Neural cell (in vitro differentiated cells): ENCODE measurements at regions not wholly inside any gene's neighbourhood (a gene's known extent, or its start where the extent isn't known, plus 50 kb on each side); places are given as distances from the start of the nearest gene placed in this dataset.

Source experiments
- H2AFZ ChIP-seq: fragments of 200-600, 300-800 bp; sonication (generic), shearing (Covaris generic); 2 replicates; pipeline ENCODE4 v1.6.0; 2014; ENCODE audit warnings: low read depth, mild to moderate bottlenecking, antibody characterized with exemption, low read length, moderate library complexity
- H3F3A ChIP-seq: fragments of 200-600 bp; shearing (Covaris generic); 2 replicates; pipeline ENCODE4 v1.6.1; 2016; ENCODE audit warnings: mild to moderate bottlenecking, moderate library complexity, mixed read lengths, antibody characterized with exemption, low read length; ENCODE audit not compliant: insufficient read depth, poor library complexity, severe bottlenecking
- H3K27ac ChIP-seq: fragments of 200-600, 300-800 bp; sonication (generic), shearing (Covaris generic); 2 replicates; pipeline ENCODE4 v1.5.1; 2014; ENCODE audit warnings: mild to moderate bottlenecking, low read length, moderate library complexity
- H3K27me3 ChIP-seq: fragments of 300-800, 200-600 bp; sonication (generic), shearing (Covaris generic); 2 replicates; pipeline ENCODE4 v1.6.0; 2014; ENCODE audit warnings: mild to moderate bottlenecking, low read depth, low read length, moderate library complexity; ENCODE audit not compliant: insufficient read depth
- H3K36me3 ChIP-seq: fragments of 300-800, 200-600 bp; sonication (generic), shearing (Covaris generic); 2 replicates; pipeline ENCODE4 v1.5.1; 2014; ENCODE audit warnings: mild to moderate bottlenecking, antibody characterized with exemption, low read length, moderate library complexity; ENCODE audit not compliant: insufficient read depth
- H3K4me2 ChIP-seq: fragments of 300-800, 200-600 bp; sonication (generic), shearing (Covaris generic); 2 replicates; pipeline ENCODE4 v1.6.0; 2014; ENCODE audit warnings: mild to moderate bottlenecking, low read length
- H3K4me3 ChIP-seq: fragments of 300-800, 200-600 bp; sonication (generic), shearing (Covaris generic); 2 replicates; pipeline ENCODE4 v1.5.1; 2014; ENCODE audit warnings: mild to moderate bottlenecking, low read length, moderate library complexity
- H3K79me2 ChIP-seq: fragments of 200-600 bp; shearing (Covaris generic); replicated peaks from 2 replicates; pipeline ENCODE4 v1.6.0; 2014; ENCODE audit warnings: mild to moderate bottlenecking, low read length, moderate library complexity; ENCODE audit not compliant: insufficient read depth
- H3K9ac ChIP-seq: fragments of 300-800, 200-600 bp; sonication (generic), shearing (Covaris generic); 2 replicates; pipeline ENCODE4 v1.6.1; 2016; ENCODE audit warnings: mild to moderate bottlenecking, low read length, mixed read lengths
- H3K9me2 ChIP-seq: fragments of 200-600 bp; shearing (Covaris generic); 2 replicates; pipeline ENCODE4 v1.6.1; 2016; ENCODE audit warnings: mild to moderate bottlenecking, low read length, mixed read lengths; ENCODE audit not compliant: insufficient read depth
- H3K9me3 ChIP-seq: fragments of 200-600, 300-800 bp; sonication (generic), shearing (Covaris generic); 2 replicates; pipeline ENCODE4 v1.6.1; 2016; ENCODE audit warnings: mild to moderate bottlenecking, mixed run types, low read length, moderate library complexity, mixed read lengths
- H4K20me1 ChIP-seq: fragments of 200-600 bp; shearing (Covaris generic); 2 replicates; pipeline ENCODE4 v1.6.1; 2016; ENCODE audit warnings: mild to moderate bottlenecking, mixed run types; ENCODE audit not compliant: insufficient read depth
- EP300 ChIP-seq: fragments of 450-650 bp; conservative IDR thresholded peaks from 2 replicates; pipeline ENCODE4 v1.6.1; 2014; ENCODE audit warnings: antibody characterized with exemption, mild to moderate bottlenecking, moderate library complexity; ENCODE audit not compliant: poor library complexity, severe bottlenecking
- EZH2 ChIP-seq: fragments of 200-600, 300-800 bp; shearing (Covaris generic), sonication (generic); IDR thresholded peaks from 2 replicates; pipeline ENCODE4 v1.6.1; 2014; ENCODE audit warnings: antibody characterized with exemption, low read length, borderline replicate concordance, mild to moderate bottlenecking; ENCODE audit not compliant: insufficient read depth, poor library complexity, severe bottlenecking
- MXI1 ChIP-seq: fragments of 450-650 bp; conservative IDR thresholded peaks from 2 replicates; pipeline ENCODE4 v1.6.1; 2014; ENCODE audit warnings: antibody characterized with exemption, mild to moderate bottlenecking; ENCODE audit not compliant: poor library complexity, severe bottlenecking
- POLR2AphosphoS5 ChIP-seq: IDR thresholded peaks from 2 replicates; pipeline ENCODE4 v1.6.1; 2012
- RAD21 ChIP-seq: fragments of 450-650 bp; conservative IDR thresholded peaks from 2 replicates; pipeline ENCODE4 v1.6.1; 2014; ENCODE audit warnings: antibody characterized with exemption, mild to moderate bottlenecking, moderate library complexity
- SMC3 ChIP-seq: fragments of 450-650 bp; conservative IDR thresholded peaks from 2 replicates; pipeline ENCODE4 v1.6.1; 2014; ENCODE audit warnings: antibody characterized with exemption, mild to moderate bottlenecking, moderate library complexity; ENCODE audit not compliant: poor library complexity
- TAF1 ChIP-seq: IDR thresholded peaks from 2 replicates; pipeline ENCODE4 v1.6.1; 2012; ENCODE audit warnings: low read depth
- TF ChIP-seq, protein P1 (sequence below): IDR thresholded peaks from 2 replicates; pipeline ENCODE4 v1.6.1; 2012; ENCODE audit warnings: borderline replicate concordance
- TF ChIP-seq, protein P2 (sequence below): fragments of 450-650 bp; IDR thresholded peaks from 2 replicates; pipeline ENCODE4 v1.5.1; 2014; ENCODE audit warnings: antibody characterized with exemption, mild to moderate bottlenecking, moderate library complexity; ENCODE audit not compliant: poor library complexity, severe bottlenecking

DNA sequence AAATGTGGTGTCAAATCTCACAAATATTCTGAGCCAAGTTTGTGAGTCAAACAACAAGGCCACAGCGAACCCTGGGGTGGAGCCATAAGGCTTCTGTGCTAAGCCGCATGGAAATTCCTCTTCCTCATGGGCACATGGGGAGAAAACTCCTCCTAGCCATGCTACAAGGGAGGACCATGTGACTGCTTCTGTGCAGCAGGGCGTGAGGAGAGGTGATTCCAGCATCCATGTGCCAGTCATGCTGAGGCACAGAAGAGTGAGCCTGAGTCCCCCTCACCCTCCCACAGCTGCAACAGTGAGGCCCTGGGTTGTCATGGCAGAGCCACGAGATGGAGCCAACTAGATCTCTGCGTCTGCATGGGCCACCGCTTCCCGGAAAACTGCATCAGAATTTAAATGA is 488.8 kb upstream of the RAB6C start:
- Histone ChIP-seq H3K4me3 (no peak overlapping the region), H2AFZ (no peak overlapping the region)

DNA sequence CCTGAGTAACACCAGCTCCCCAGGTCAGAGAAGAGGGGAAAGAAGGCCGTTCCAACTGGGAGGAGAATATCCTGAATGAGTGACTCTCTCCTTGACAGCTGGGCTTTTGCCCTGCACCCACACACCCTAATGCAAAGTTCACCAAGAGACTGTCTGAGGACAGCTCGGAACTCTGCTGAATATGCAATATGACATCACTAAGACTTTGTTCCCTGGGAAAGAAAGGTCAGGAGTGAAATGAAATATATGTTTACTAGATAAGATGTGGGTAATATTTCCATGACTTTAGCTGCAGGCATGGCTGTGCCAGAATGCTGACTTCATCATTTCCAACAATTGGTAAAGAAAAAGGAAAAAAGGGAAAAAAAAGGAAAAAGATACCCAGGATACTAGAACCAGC is 488.2 kb upstream of the RAB6C start:
- no peak overlapping the region for H3K9ac ChIP-seq
- H3K27ac ChIP-seq = no peak overlapping the region
- H3K27me3 ChIP-seq = no peaks in the 10 kb centered on the region
- H3K36me3 ChIP-seq = no peaks in the 10 kb centered on the region
- no peak overlapping the region for H2AFZ ChIP-seq
- H3K4me2 ChIP-seq = no peak overlapping the region
- TF ChIP-seq, protein P1, sequence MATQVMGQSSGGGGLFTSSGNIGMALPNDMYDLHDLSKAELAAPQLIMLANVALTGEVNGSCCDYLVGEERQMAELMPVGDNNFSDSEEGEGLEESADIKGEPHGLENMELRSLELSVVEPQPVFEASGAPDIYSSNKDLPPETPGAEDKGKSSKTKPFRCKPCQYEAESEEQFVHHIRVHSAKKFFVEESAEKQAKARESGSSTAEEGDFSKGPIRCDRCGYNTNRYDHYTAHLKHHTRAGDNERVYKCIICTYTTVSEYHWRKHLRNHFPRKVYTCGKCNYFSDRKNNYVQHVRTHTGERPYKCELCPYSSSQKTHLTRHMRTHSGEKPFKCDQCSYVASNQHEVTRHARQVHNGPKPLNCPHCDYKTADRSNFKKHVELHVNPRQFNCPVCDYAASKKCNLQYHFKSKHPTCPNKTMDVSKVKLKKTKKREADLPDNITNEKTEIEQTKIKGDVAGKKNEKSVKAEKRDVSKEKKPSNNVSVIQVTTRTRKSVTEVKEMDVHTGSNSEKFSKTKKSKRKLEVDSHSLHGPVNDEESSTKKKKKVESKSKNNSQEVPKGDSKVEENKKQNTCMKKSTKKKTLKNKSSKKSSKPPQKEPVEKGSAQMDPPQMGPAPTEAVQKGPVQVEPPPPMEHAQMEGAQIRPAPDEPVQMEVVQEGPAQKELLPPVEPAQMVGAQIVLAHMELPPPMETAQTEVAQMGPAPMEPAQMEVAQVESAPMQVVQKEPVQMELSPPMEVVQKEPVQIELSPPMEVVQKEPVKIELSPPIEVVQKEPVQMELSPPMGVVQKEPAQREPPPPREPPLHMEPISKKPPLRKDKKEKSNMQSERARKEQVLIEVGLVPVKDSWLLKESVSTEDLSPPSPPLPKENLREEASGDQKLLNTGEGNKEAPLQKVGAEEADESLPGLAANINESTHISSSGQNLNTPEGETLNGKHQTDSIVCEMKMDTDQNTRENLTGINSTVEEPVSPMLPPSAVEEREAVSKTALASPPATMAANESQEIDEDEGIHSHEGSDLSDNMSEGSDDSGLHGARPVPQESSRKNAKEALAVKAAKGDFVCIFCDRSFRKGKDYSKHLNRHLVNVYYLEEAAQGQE = no peak
- TF ChIP-seq EZH2 (no peak), RAD21 (no peak), POLR2AphosphoS5 (no peak)
- H3K79me2 ChIP-seq = no peaks in the 10 kb centered on the region
- H3K9me2 ChIP-seq = no peaks in the 10 kb centered on the region
- no peak overlapping the region for H3K4me3 ChIP-seq
- H4K20me1 ChIP-seq = no peaks in the 10 kb centered on the region
- no peaks in the 10 kb centered on the region for H3K9me3 ChIP-seq
- H3F3A ChIP-seq = no peaks in the 10 kb centered on the region

More for the DNA sequence above, 488.8 kb upstream of the RAB6C start:
- Histone ChIP-seq H3K4me2 (no peak overlapping the region), H3K79me2 (no peaks in the 10 kb centered on the region), H4K20me1 (no peaks in the 10 kb centered on the region), H3K36me3 (no peaks in the 10 kb centered on the region), H3K9me2 (no peaks in the 10 kb centered on the region), H3K27me3 (no peaks in the 10 kb centered on the region), H3F3A (no peaks in the 10 kb centered on the region), H3K9ac (no peak overlapping the region), H3K27ac (no peak overlapping the region), H3K9me3 (no peaks in the 10 kb centered on the region)
- TF ChIP-seq EP300 = no peak
- TF ChIP-seq RAD21 = no peak
- TF ChIP-seq, protein P2, sequence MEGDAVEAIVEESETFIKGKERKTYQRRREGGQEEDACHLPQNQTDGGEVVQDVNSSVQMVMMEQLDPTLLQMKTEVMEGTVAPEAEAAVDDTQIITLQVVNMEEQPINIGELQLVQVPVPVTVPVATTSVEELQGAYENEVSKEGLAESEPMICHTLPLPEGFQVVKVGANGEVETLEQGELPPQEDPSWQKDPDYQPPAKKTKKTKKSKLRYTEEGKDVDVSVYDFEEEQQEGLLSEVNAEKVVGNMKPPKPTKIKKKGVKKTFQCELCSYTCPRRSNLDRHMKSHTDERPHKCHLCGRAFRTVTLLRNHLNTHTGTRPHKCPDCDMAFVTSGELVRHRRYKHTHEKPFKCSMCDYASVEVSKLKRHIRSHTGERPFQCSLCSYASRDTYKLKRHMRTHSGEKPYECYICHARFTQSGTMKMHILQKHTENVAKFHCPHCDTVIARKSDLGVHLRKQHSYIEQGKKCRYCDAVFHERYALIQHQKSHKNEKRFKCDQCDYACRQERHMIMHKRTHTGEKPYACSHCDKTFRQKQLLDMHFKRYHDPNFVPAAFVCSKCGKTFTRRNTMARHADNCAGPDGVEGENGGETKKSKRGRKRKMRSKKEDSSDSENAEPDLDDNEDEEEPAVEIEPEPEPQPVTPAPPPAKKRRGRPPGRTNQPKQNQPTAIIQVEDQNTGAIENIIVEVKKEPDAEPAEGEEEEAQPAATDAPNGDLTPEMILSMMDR = no peak
- no peak for TF ChIP-seq TAF1
- TF ChIP-seq SMC3 = no peak
- no peak for TF ChIP-seq POLR2AphosphoS5
- TF ChIP-seq, protein P1 = no peak
- no peak for TF ChIP-seq EZH2
- no peak for TF ChIP-seq MXI1
